GM23338 (cell line): ENCODE measurements at regions not wholly inside any gene's neighbourhood (a gene's known extent, or its start where the extent isn't known, plus 50 kb on each side); places are given as distances from the start of the nearest gene placed in this dataset.

Source experiments
- ATAC-seq: fragments of 200-7000 bp; cut with Tn5 transposase; 3 replicates; pipeline ENCODE4 v1.9.1; 2020
- DNase-seq: peaks from one replicate; pipeline ENCODE4 v3.0.0-alpha.2; 2015; ENCODE audit warnings: low spot score
- H2AFZ ChIP-seq: fragments of 200-600 bp; sonication (generic); 2 replicates; pipeline ENCODE4 v1.8.0; 2016; ENCODE audit warnings: antibody characterized with exemption, mild to moderate bottlenecking, moderate library complexity
- H3F3A ChIP-seq: fragments of 200-600 bp; sonication (generic); replicated peaks from 2 replicates; pipeline ENCODE4 v1.8.0; 2017; ENCODE audit warnings: antibody characterized with exemption, mixed run types, low read depth
- H3K27ac ChIP-seq: fragments of 200-600 bp; sonication (generic); 2 replicates; pipeline ENCODE4 v1.6.1; 2016; ENCODE audit warnings: low read depth
- H3K27me3 ChIP-seq: fragments of 200-600 bp; sonication (generic); 2 replicates; pipeline ENCODE4 v1.8.0; 2016; ENCODE audit warnings: mild to moderate bottlenecking, mixed run types, moderate library complexity; ENCODE audit not compliant: insufficient read depth
- H3K36me3 ChIP-seq: fragments of 200-600 bp; sonication (generic); 2 replicates; pipeline ENCODE4 v1.8.0; 2016; ENCODE audit warnings: mild to moderate bottlenecking; ENCODE audit not compliant: insufficient read depth
- H3K4me1 ChIP-seq: fragments of 200-600 bp; sonication (generic); 2 replicates; pipeline ENCODE4 v1.8.0; 2016; ENCODE audit warnings: mild to moderate bottlenecking, moderate library complexity; ENCODE audit not compliant: insufficient read depth
- H3K4me2 ChIP-seq: fragments of 200-600 bp; sonication (generic); 2 replicates; pipeline ENCODE4 v1.7.1; 2017; ENCODE audit warnings: mixed run types
- H3K4me3 ChIP-seq: fragments of 200-600 bp; sonication (generic); 2 replicates; pipeline ENCODE4 v1.6.1; 2016; ENCODE audit warnings: mixed run types
- H3K79me2 ChIP-seq: fragments of 200-600 bp; sonication (generic); replicated peaks from 2 replicates; pipeline ENCODE4 v1.8.0; 2017; ENCODE audit warnings: mild to moderate bottlenecking; ENCODE audit not compliant: insufficient read depth
- H3K9me2 ChIP-seq: fragments of 200-600 bp; sonication (generic); 2 replicates; pipeline ENCODE4 v1.8.0; 2017; ENCODE audit not compliant: insufficient read depth
- H4K20me1 ChIP-seq: fragments of 200-600 bp; sonication (generic); replicated peaks from 2 replicates; pipeline ENCODE4 v1.8.0; 2017; ENCODE audit warnings: mild to moderate bottlenecking; ENCODE audit not compliant: insufficient read depth
- H3K27ac Mint-ChIP-seq: 2 replicates; pipeline ENCODE4 v1.8.0; 2020; ENCODE audit warnings: inconsistent platforms, mild to moderate bottlenecking, moderate library complexity, mixed read lengths
- H3K27me3 Mint-ChIP-seq: 3 replicates; pipeline ENCODE4 v1.8.0; 2022; ENCODE audit warnings: low read depth, mild to moderate bottlenecking, moderate library complexity, mixed read lengths, inconsistent platforms; ENCODE audit not compliant: insufficient read depth, poor library complexity
- H3K36me3 Mint-ChIP-seq: 3 replicates; pipeline ENCODE4 v1.8.0; 2021; ENCODE audit warnings: low read depth, mild to moderate bottlenecking, inconsistent platforms, moderate library complexity, mixed read lengths
- H3K4me1 Mint-ChIP-seq: 3 replicates; pipeline ENCODE4 v1.8.0; 2020; ENCODE audit warnings: mild to moderate bottlenecking, inconsistent platforms, mixed read lengths
- H3K4me3 Mint-ChIP-seq: 3 replicates; pipeline ENCODE4 v1.8.0; 2021; ENCODE audit warnings: moderate library complexity, mild to moderate bottlenecking, inconsistent platforms, mixed read lengths
- H3K9me3 Mint-ChIP-seq: 3 replicates; pipeline ENCODE4 v1.8.0; 2020; ENCODE audit warnings: moderate library complexity, mild to moderate bottlenecking, inconsistent platforms, mixed read lengths
- CREB1 ChIP-seq: fragments of 250-450 bp; sonication (Bioruptor Pico); IDR thresholded peaks from 2 replicates; pipeline ENCODE4 v1.5.0; 2020; ENCODE audit warnings: low read depth, mild to moderate bottlenecking, moderate library complexity
- EZH2 ChIP-seq: fragments of 200-600 bp; sonication (generic); IDR thresholded peaks from one replicate; pipeline ENCODE4 v1.8.0; 2017; ENCODE audit warnings: antibody characterized with exemption, mild to moderate bottlenecking, low read depth; ENCODE audit not compliant: unreplicated experiment
- JUNB ChIP-seq: IDR thresholded peaks from one replicate; pipeline ENCODE4 v1.6.1; 2016; ENCODE audit warnings: antibody characterized with exemption; ENCODE audit not compliant: unreplicated experiment
- ZNF331 ChIP-seq: fragments of 250-450 bp; sonication (Bioruptor Pico); IDR thresholded peaks from 2 replicates; pipeline ENCODE4 v1.5.0; 2020; ENCODE audit warnings: low read depth, mild to moderate bottlenecking, moderate library complexity
- TF ChIP-seq, protein P1 (sequence below): IDR thresholded peaks from one replicate; pipeline ENCODE4 v1.6.1; 2018; ENCODE audit warnings: antibody characterized with exemption; ENCODE audit not compliant: unreplicated experiment
- TF ChIP-seq, protein P2 (sequence below): fragments of 250-450 bp; sonication (Bioruptor Pico); IDR thresholded peaks from 2 replicates; pipeline ENCODE4 v1.5.0; 2020; ENCODE audit warnings: mild to moderate bottlenecking, moderate library complexity
- TF ChIP-seq, protein P3 (sequence below): IDR thresholded peaks from 2 replicates; pipeline ENCODE4 v1.6.1; 2016; ENCODE audit warnings: antibody characterized with exemption

DNA sequence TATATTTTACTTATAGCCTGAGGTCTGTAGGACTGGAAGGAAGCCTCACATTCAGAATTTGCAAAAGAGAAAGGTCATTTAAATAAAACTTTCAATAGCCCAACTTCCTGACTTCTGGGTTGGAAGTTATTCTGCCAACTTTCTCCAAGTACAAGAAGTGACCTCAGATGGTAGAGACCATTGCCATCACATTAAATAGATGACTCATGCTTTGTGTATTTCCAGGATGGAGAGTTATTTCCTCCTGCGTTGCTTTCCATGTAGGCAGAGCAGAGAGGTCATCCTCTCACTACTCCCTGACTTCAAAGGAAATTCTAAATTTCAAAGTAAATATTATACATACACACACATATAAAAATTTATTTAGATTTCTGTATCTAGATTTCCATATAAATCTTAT is 73.0 kb upstream of the NR3C2 start:
- no peak overlapping the region for H3K4me2 ChIP-seq

More for the DNA sequence above, 73.0 kb upstream of the NR3C2 start:
- Mint-ChIP-seq H3K27me3 (no peaks in the 10 kb centered on the region), H3K4me3 (no peak overlapping the region), H3K27ac (no peak overlapping the region), H3K4me1 (no peaks in the 10 kb centered on the region), H3K9me3 (peaks cover 3% of the 10 kb centered on the region), H3K36me3 (no peaks in the 10 kb centered on the region)
- Histone ChIP-seq H3F3A (no peaks in the 10 kb centered on the region), H3K27ac (no peak overlapping the region), H3K36me3 (no peaks in the 10 kb centered on the region), H3K4me3 (no peak overlapping the region), H3K79me2 (no peaks in the 10 kb centered on the region), H3K4me1 (no peaks in the 10 kb centered on the region), H4K20me1 (no peaks in the 10 kb centered on the region), H3K9me2 (no peaks in the 10 kb centered on the region; the same call in 1 of the 2 replicates), H3K27me3 (no peaks in the 10 kb centered on the region), H2AFZ (no peak overlapping the region)
- TF ChIP-seq CREB1 (CRISPR knock-in tag), result no peak
- TF ChIP-seq, protein P1, sequence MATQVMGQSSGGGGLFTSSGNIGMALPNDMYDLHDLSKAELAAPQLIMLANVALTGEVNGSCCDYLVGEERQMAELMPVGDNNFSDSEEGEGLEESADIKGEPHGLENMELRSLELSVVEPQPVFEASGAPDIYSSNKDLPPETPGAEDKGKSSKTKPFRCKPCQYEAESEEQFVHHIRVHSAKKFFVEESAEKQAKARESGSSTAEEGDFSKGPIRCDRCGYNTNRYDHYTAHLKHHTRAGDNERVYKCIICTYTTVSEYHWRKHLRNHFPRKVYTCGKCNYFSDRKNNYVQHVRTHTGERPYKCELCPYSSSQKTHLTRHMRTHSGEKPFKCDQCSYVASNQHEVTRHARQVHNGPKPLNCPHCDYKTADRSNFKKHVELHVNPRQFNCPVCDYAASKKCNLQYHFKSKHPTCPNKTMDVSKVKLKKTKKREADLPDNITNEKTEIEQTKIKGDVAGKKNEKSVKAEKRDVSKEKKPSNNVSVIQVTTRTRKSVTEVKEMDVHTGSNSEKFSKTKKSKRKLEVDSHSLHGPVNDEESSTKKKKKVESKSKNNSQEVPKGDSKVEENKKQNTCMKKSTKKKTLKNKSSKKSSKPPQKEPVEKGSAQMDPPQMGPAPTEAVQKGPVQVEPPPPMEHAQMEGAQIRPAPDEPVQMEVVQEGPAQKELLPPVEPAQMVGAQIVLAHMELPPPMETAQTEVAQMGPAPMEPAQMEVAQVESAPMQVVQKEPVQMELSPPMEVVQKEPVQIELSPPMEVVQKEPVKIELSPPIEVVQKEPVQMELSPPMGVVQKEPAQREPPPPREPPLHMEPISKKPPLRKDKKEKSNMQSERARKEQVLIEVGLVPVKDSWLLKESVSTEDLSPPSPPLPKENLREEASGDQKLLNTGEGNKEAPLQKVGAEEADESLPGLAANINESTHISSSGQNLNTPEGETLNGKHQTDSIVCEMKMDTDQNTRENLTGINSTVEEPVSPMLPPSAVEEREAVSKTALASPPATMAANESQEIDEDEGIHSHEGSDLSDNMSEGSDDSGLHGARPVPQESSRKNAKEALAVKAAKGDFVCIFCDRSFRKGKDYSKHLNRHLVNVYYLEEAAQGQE, result no peak
- TF ChIP-seq JUNB, result no peak
- TF ChIP-seq, protein P2, sequence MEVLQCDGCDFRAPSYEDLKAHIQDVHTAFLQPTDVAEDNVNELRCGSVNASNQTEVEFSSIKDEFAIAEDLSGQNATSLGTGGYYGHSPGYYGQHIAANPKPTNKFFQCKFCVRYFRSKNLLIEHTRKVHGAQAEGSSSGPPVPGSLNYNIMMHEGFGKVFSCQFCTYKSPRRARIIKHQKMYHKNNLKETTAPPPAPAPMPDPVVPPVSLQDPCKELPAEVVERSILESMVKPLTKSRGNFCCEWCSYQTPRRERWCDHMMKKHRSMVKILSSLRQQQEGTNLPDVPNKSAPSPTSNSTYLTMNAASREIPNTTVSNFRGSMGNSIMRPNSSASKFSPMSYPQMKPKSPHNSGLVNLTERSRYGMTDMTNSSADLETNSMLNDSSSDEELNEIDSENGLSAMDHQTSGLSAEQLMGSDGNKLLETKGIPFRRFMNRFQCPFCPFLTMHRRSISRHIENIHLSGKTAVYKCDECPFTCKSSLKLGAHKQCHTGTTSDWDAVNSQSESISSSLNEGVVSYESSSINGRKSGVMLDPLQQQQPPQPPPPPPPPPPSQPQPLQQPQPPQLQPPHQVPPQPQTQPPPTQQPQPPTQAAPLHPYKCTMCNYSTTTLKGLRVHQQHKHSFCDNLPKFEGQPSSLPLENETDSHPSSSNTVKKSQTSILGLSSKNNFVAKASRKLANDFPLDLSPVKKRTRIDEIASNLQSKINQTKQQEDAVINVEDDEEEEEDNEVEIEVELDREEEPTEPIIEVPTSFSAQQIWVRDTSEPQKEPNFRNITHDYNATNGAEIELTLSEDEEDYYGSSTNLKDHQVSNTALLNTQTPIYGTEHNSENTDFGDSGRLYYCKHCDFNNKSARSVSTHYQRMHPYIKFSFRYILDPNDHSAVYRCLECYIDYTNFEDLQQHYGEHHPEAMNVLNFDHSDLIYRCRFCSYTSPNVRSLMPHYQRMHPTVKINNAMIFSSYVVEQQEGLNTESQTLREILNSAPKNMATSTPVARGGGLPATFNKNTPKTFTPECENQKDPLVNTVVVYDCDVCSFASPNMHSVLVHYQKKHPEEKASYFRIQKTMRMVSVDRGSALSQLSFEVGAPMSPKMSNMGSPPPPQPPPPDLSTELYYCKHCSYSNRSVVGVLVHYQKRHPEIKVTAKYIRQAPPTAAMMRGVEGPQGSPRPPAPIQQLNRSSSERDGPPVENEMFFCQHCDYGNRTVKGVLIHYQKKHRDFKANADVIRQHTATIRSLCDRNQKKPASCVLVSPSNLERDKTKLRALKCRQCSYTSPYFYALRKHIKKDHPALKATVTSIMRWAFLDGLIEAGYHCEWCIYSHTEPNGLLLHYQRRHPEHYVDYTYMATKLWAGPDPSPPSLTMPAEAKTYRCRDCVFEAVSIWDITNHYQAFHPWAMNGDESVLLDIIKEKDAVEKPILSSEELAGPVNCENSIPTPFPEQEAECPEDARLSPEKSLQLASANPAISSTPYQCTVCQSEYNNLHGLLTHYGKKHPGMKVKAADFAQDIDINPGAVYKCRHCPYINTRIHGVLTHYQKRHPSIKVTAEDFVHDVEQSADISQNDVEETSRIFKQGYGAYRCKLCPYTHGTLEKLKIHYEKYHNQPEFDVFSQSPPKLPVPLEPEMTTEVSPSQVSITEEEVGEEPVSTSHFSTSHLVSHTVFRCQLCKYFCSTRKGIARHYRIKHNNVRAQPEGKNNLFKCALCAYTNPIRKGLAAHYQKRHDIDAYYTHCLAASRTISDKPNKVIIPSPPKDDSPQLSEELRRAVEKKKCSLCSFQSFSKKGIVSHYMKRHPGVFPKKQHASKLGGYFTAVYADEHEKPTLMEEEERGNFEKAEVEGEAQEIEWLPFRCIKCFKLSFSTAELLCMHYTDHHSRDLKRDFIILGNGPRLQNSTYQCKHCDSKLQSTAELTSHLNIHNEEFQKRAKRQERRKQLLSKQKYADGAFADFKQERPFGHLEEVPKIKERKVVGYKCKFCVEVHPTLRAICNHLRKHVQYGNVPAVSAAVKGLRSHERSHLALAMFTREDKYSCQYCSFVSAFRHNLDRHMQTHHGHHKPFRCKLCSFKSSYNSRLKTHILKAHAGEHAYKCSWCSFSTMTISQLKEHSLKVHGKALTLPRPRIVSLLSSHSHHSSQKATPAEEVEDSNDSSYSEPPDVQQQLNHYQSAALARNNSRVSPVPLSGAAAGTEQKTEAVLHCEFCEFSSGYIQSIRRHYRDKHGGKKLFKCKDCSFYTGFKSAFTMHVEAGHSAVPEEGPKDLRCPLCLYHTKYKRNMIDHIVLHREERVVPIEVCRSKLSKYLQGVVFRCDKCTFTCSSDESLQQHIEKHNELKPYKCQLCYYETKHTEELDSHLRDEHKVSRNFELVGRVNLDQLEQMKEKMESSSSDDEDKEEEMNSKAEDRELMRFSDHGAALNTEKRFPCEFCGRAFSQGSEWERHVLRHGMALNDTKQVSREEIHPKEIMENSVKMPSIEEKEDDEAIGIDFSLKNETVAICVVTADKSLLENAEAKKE (CRISPR knock-in tag), result no peak
- no peak for TF ChIP-seq EZH2
- no peak for TF ChIP-seq ZNF331 (CRISPR knock-in tag)
- TF ChIP-seq, protein P3, sequence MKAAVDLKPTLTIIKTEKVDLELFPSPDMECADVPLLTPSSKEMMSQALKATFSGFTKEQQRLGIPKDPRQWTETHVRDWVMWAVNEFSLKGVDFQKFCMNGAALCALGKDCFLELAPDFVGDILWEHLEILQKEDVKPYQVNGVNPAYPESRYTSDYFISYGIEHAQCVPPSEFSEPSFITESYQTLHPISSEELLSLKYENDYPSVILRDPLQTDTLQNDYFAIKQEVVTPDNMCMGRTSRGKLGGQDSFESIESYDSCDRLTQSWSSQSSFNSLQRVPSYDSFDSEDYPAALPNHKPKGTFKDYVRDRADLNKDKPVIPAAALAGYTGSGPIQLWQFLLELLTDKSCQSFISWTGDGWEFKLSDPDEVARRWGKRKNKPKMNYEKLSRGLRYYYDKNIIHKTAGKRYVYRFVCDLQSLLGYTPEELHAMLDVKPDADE, result no peak
- DNase-seq (no peak), ATAC-seq (no peak)
